K562 (cell line): ENCODE measurements at regions not wholly inside any gene's neighbourhood (a gene's known extent, or its start where the extent isn't known, plus 50 kb on each side); places are given as distances from the start of the nearest gene placed in this dataset.

Source experiments
- ATAC-seq: fragments of 200-7000 bp; cut with Tn5 transposase; 3 replicates; pipeline ENCODE4 v1.9.1; 2020; ENCODE audit warnings: moderate library complexity
- BruUV-seq: library from RNA; stranded (reverse); fragments of 400-500 nt; replicated peaks from 2 replicates; lab custom pipeline; 2021; lab: Mats Ljungman, UMichigan
- CTCF ChIA-PET: fragments of 300-600 bp; formaldehyde crosslinking; extraction: SDS; loops from one replicate; lab custom pipeline; 2021; ENCODE audit warnings: low intra/inter-chr PET ratio; lab: Yijun Ruan, JAX
- POLR2A ChIA-PET: fragments of 300-600, 350-650 bp; sonication (Branson Sonifier 250); formaldehyde crosslinking; extraction: SDS; loops from one replicate; lab custom pipeline; 2021; ENCODE audit warnings: antibody characterized with exemption, inconsistent platforms; lab: Yijun Ruan, JAX
- DNase-seq, 4 experiments: peaks; one replicate each; pipeline versions ENCODE4 v3.0.0 to v3.0.0-alpha.2; 2011 to 2018; ENCODE audit warnings: low spot score in 3 of 4, mixed read lengths in 3 of 4; ENCODE audit errors: extremely low read depth in 1 of 4
- FAIRE-seq: peaks from 2 replicates; lab custom pipeline; 2011; peaks lifted over from hg19 to GRCh38; lab: Jason Lieb, UNC
- H2AFZ ChIP-seq: 2 replicates; pipeline ENCODE4 v1.6.0; 2011; ENCODE audit warnings: low read depth, low read length, control low read depth, inconsistent platforms
- H3K27ac ChIP-seq: fragments of 200-600 bp; 3 replicates; pipeline ENCODE4 v1.8.0; 2011; ENCODE audit warnings: low read depth, mild to moderate bottlenecking, control low read depth, inconsistent platforms, low read length, moderate library complexity, mixed read lengths; ENCODE audit errors: extremely low read depth
- H3K27me3 ChIP-seq, 2 experiments: fragments of 300-600 bp in 1 of 2; 2 replicates in 1 of 2; 3 replicates in 1 of 2; pipeline versions ENCODE4 v1.6.0 to v1.8.0; 2011; ENCODE audit warnings: inconsistent platforms in 2 of 2, low read length in 2 of 2, mild to moderate bottlenecking in 1 of 2, mixed read lengths in 1 of 2, moderate library complexity in 1 of 2; ENCODE audit not compliant: control insufficient read depth in 2 of 2, insufficient read depth in 2 of 2
- H3K36me3 ChIP-seq: fragments of 300-600 bp; 3 replicates; pipeline ENCODE4 v1.8.0; 2011; ENCODE audit warnings: mild to moderate bottlenecking, low read length, inconsistent platforms; ENCODE audit not compliant: control insufficient read depth, insufficient read depth
- H3K4me1 ChIP-seq, 2 experiments: fragments of 200-600 bp in 1 of 2; replicated peaks in 1 of 2; 2 replicates in 1 of 2; 3 replicates in 1 of 2; pipeline versions ENCODE4 v1.5.1 to v1.8.0; 2011; ENCODE audit warnings: inconsistent platforms in 2 of 2, low read length in 2 of 2, mild to moderate bottlenecking in 1 of 2, mixed read lengths in 1 of 2, moderate library complexity in 1 of 2; ENCODE audit not compliant: control insufficient read depth in 2 of 2, insufficient read depth in 2 of 2
- H3K4me2 ChIP-seq: 2 replicates; pipeline ENCODE4 v1.6.1; 2011; ENCODE audit warnings: low read length, control low read depth, inconsistent platforms, mixed read lengths; ENCODE audit not compliant: insufficient read depth
- H3K4me3 ChIP-seq: fragments of 200-600 bp; sonication (generic), shearing (Covaris generic); 2 replicates; pipeline ENCODE4 v1.5.1; 2016; ENCODE audit warnings: control low read depth, inconsistent platforms
- H3K79me2 ChIP-seq: fragments of 200-600 bp; 3 replicates; pipeline ENCODE4 v1.8.0; 2011; ENCODE audit warnings: low read length, inconsistent platforms; ENCODE audit not compliant: control insufficient read depth, insufficient read depth
- H3K9ac ChIP-seq, 2 experiments: 2 replicates each; pipeline versions ENCODE4 v1.6.0 to v1.6.1; 2011; ENCODE audit warnings: low read depth in 2 of 2, low read length in 2 of 2, control low read depth in 1 of 2, inconsistent platforms in 1 of 2, mild to moderate bottlenecking in 1 of 2, mixed read lengths in 1 of 2; ENCODE audit not compliant: insufficient read depth in 1 of 2
- H3K9me1 ChIP-seq: one replicate; pipeline ENCODE4 v1.6.0; 2011; ENCODE audit warnings: inconsistent platforms, mild to moderate bottlenecking, low read length, moderate library complexity; ENCODE audit not compliant: control insufficient read depth, insufficient read depth
- H3K9me3 ChIP-seq: replicated peaks from 2 replicates; pipeline ENCODE4 v1.5.1; 2011; ENCODE audit warnings: low read depth, low read length, inconsistent platforms; ENCODE audit not compliant: control insufficient read depth, insufficient read depth
- H4K20me1 ChIP-seq: replicated peaks from 2 replicates; pipeline ENCODE4 v1.6.1; 2011; ENCODE audit warnings: low read length, inconsistent platforms, mixed read lengths; ENCODE audit not compliant: control insufficient read depth, insufficient read depth
- ELF1 ChIP-seq: fragments of 200-800 bp; sonication (Bioruptor generic); IDR thresholded peaks from 2 replicates; pipeline ENCODE4 v1.6.1; 2016; ENCODE audit warnings: missing genetic modification characterization, missing compliant biosample characterization
- ILK ChIP-seq: fragments of 450-650 bp; IDR thresholded peaks from 2 replicates; pipeline ENCODE4 v1.6.1; 2016; ENCODE audit warnings: missing genetic modification characterization, low read depth, mild to moderate bottlenecking, missing compliant biosample characterization, moderate library complexity, borderline replicate concordance
- MTA3 ChIP-seq: fragments of 450-650 bp; formaldehyde crosslinking; IDR thresholded peaks from 2 replicates; pipeline ENCODE4 v1.6.1; 2017; ENCODE audit warnings: mild to moderate bottlenecking, borderline replicate concordance
- NFE2 ChIP-seq: IDR thresholded peaks from 2 replicates; pipeline ENCODE4 v1.6.1; 2014; ENCODE audit warnings: antibody characterized with exemption, low read depth
- WGBS: fragments of 100-300 bp; shearing (Covaris generic); methylation state at CpG from one replicate; pipeline ENCODE4 v1.1.6; 2016; ENCODE audit warnings: low coverage, mixed read lengths; ENCODE audit not compliant: insufficient coverage; ENCODE audit errors: missing lambda C conversion rate; 5-methylcytosine and 5-hydroxymethylcytosine counted together
- in situ Hi-C: fragments of 300-500 bp; cut with MboI; formaldehyde crosslinking; loops from 4 replicates; pipeline ENCODE4 v1.15.0; 2018; ENCODE audit warnings: inconsistent platforms, mixed read lengths
- intact Hi-C: fragments of 100-400 bp; cut with micrococcal nuclease; formaldehyde crosslinking; loops from 2 replicates; pipeline ENCODE4 v1.14.2; 2022
- TF ChIP-seq, protein P1 (sequence below): fragments of 250-450 bp; sonication (Bioruptor Pico); IDR thresholded peaks from 2 replicates; pipeline ENCODE4 v1.9.0; 2021; ENCODE audit warnings: mild to moderate bottlenecking, inconsistent platforms

GRCh38 chr18:2060086-2060485 is 511.2 kb downstream of the METTL4 start:
- TF ChIP-seq, protein P1, sequence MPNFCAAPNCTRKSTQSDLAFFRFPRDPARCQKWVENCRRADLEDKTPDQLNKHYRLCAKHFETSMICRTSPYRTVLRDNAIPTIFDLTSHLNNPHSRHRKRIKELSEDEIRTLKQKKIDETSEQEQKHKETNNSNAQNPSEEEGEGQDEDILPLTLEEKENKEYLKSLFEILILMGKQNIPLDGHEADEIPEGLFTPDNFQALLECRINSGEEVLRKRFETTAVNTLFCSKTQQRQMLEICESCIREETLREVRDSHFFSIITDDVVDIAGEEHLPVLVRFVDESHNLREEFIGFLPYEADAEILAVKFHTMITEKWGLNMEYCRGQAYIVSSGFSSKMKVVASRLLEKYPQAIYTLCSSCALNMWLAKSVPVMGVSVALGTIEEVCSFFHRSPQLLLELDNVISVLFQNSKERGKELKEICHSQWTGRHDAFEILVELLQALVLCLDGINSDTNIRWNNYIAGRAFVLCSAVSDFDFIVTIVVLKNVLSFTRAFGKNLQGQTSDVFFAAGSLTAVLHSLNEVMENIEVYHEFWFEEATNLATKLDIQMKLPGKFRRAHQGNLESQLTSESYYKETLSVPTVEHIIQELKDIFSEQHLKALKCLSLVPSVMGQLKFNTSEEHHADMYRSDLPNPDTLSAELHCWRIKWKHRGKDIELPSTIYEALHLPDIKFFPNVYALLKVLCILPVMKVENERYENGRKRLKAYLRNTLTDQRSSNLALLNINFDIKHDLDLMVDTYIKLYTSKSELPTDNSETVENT (CRISPR knock-in tag), result no peak
- no peak for TF ChIP-seq MTA3
- no peak for TF ChIP-seq ELF1 (tag)
- TF ChIP-seq ILK (tag), result no peak
- no peak for TF ChIP-seq NFE2
- no peak overlapping the region for H3K9ac ChIP-seq
- DNase-seq, result no peak
- no peak overlapping the region for H3K4me2 ChIP-seq
- H3K4me1 ChIP-seq, result no peaks in the 10 kb centered on the region
- H3K27ac ChIP-seq, result no peak overlapping the region
- 0% methylated on average over 1 of the region's 1 CpG for WGBS
- in situ Hi-C loops (no loop called here), intact Hi-C loops (no loop called here)
- no peak overlapping the region for H2AFZ ChIP-seq
- ATAC-seq, result no peak
- ChIA-PET POLR2A (interaction anchor here (1.3 kb wide), 1 partner anchor 14 kb away, joined by 3 read pairs; no protein-coding TSS in a partner anchor), CTCF (no interaction called here)
- no peaks in the 10 kb centered on the region for H3K27me3 ChIP-seq
- H3K9me3 ChIP-seq, result no peaks in the 10 kb centered on the region
- H3K36me3 ChIP-seq, result no peaks in the 10 kb centered on the region
- no TSS peak for BruUV-seq
- H3K9me1 ChIP-seq, result no peaks in the 10 kb centered on the region
- H3K4me3 ChIP-seq, result no peak overlapping the region
- H4K20me1 ChIP-seq, result no peaks in the 10 kb centered on the region
- no peaks in the 10 kb centered on the region for H3K79me2 ChIP-seq
- peak; percentile 26 for FAIRE-seq
